HG03558 (cell line): ENCODE measurements at regions not wholly inside any gene's neighbourhood (a gene's known extent, or its start where the extent isn't known, plus 50 kb on each side); places are given as distances from the start of the nearest gene placed in this dataset.
"Not testable (repeated sequence)": the region's sequence is repeated elsewhere in the genome, so short reads cannot be mapped to it uniquely, and the experiment has no call there.

Experiments
- ATAC-seq: cut with Tn5 transposase; IDR thresholded peaks from one replicate; pipeline ENCODE4 v1.9.1; 2021; ENCODE audit warnings: moderate number of reproducible peaks; ENCODE audit not compliant: unreplicated experiment; ENCODE audit errors: extremely low read depth

DNA sequence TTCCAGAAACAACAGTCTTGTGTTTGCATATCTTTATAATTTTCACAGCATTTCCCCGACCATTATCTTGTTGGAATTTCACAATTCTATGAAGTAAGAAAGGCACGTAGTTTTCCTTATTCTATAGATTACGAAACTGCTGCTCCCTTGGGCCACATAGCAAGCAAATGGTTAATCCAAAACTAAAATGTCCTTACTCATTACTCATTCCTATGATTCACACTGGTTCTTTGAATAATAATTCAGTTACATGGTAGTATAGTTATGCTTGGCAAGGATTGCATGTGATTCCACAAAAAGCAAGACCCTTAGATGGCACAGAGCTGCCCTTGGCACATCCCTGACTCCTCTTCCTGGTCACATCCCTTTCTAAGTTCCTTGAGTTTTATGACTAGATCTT, 51.2 kb downstream of the OR13H1 start:
- no peak for ATAC-seq

DNA sequence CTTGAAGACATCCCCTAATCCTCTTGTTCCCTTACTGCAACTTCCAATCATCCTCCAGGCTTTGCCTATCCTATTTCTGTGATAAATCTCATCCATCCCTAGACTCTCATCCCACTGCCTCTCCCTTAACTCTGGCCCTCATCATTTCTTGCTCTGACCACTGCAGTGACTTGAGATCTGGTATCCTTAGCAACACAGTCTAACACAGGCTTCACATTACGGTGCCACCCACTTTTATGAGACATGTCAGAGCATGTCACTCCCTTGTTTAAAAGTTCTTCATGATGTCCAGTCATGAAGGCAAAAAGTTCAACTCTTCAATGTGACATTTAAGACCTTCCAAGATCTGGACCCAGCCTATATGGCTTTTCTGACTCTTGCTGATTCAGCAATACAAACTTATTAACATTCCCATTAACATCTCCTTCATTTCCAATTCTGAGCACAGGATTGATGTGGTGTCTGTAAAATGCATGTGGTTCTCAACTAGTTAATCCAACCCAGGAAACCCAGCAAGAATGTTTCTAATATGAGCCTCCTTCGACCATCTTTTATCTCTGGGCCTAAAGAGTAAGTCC, 64.0 kb downstream of the OR13H1 start:
- no peak for ATAC-seq

DNA sequence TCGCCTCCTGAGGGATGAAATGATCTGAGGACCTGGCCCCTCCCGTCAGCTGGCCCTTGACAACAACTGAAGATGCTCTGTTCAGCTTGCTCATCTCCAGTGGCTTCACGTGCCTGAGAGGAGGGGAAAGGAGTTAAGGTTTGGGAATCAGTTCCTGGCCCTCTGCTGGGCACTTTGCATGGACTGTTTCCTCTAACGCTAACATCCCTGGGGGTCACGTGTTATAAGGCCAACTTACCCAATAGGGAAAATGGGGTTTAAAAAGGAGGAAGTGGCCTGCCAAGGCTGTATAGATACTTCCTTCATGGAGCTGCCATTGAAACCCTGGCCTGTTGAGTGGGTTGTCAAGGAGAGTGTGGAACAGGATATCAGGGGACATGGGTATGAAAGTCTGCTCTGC, 65.6 kb downstream of the OR13H1 start:
- ATAC-seq: no peak

DNA sequence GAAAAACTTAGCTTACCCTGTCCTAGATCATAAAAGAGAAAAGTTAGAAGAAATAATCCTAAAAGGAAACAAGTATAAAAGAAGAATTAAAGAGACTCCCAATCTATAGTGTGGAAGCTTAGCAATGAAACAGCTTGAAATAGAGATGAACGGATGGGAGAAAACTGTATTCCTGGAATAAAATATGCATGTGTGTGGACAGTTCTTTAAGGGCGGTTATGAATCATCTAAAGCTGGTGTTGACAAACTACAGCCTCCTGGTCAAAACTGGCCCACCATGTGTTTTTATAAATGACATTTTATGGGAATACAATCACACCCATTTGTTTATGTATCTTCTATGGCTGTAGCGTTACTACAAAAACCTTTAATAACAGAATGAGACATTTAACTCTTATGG, 69.4 kb downstream of the OR13H1 start:
- no peak for ATAC-seq

DNA sequence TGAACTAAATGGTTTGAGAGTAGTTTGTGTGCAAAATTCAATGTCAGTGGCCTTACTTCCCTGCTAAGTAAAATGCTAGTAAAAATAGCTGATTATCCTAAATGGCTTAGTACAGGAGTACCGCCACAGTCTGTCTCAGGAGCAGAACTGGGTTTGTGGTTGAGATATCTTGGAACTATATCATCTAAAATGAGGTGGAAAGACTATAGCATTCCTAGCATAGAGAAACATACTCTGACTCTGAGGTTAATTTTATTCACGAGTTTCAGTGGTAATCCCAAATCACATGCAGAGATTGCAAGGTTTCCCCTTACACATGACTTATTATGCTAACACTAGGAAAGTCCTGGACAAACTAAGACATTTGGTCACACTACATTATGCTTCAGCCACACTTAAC, 70.4 kb downstream of the OR13H1 start:
- ATAC-seq: no peak

DNA sequence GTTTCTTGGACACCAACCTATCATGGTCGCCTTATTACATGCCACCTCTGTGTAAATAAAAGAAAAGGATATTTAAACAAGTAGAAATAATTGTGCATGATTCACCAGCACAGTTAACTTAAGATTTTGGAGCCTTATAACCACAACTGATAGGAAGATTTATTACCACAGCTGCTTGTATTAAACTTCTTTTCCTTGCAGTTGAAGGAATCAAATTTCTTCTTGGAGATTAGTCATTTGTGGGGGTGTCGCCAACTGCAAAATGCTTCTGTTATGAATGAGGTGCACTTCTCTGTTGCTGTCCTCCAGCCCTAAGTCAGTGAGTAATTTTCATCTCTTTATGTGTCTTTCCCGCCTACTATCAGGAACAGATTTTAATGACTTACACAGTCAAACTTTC, 73.3 kb downstream of the OR13H1 start:
- ATAC-seq: no peak

DNA sequence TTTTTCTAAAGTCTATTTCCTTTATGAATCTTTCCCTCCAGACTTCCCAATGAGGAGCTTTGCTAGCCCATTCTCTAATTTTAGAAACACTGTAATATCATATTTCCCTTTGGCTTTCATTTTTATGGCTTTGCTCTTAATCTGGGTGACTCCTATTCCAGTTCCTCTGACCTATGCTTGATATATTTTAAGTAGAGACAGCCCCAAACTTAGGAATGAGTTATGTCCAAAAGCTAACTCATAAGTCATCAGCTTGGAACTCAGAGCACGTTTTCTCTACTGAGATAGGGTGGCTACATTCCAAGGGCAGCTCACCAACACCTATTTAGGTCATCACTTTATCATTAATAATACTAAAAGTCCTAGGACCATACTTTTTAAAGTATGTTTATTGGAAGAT, 77.8 kb downstream of the OR13H1 start:
- ATAC-seq: no peak

DNA sequence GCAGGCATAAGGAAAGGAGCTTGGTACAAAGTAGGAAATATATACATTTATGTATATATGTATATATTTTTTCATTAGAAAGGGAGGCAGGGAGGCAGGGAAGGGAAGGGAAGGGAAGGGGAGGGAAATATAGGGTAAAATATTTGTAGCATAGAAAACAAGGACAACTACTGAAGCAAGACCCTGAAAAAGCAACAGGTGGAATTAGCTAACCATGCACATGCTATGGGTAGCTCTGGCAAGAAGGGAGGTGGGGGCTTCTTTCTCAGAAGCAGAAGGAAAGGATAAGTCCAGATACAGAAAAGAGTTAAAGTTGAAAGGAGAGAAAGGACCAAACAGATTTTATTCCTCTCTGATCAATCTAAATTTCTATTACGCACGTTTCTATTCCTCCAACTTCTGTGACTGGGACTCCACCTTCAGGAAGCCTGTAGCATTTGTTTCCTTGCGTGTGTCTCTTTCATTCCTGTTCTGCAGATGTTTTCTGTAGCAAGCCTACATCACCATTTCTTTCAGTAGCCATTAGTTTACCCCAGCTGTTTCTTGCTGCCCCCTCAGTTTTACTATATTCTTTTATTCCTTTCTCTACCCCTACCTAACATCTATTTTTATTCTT, 82.9 kb downstream of the OR13H1 start:
- ATAC-seq: no peak

DNA sequence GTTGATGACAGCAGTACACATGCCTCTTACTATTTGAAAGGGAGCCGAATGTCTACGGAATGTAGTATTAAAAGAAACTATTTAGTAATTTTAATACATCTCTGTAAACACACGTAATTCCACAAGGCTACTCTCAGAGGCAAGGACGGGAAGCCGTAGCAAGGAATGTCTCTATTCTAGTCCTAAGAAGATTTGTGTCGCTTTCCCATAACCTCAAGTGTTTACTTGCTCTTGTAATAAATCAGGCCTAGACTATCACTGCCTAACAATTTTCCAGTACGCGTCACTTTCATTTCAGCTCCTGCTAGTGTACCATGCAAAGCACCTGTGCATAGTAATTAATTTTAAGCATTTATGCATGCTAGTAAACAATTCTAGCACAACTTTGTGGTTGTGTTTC, 86.7 kb downstream of the OR13H1 start:
- no peak for ATAC-seq

DNA sequence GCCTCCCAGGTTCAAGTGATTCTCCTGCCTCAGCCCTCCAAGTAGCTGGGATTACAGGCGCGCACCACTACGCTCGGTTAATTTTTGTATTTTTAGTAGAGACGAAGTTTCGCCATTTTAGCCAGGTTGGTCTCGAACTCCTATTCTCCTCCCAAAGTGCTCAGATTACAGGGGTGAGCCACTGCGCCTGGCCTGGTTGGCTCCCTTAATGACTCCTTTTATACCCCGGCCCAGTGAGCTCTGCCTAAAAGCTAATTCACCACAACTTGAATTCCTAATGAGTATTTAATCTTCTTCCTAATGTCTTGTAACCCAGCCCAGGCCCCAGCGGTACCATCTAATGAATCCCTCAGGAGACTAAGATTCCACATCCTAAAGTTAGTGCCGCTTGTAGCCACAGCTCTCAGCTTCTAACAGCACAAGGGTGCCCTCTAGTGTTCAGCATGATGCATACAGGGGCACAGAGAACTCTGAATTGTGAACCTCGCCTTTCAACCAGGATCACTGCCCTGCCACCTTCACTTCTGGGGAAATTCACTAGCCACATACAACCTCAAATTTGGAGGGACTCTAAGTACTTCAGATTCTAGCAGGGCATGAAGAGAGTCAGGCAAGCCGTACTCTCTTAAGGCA, 89.5 kb downstream of the OR13H1 start:
- ATAC-seq: peak; percentile 70

DNA sequence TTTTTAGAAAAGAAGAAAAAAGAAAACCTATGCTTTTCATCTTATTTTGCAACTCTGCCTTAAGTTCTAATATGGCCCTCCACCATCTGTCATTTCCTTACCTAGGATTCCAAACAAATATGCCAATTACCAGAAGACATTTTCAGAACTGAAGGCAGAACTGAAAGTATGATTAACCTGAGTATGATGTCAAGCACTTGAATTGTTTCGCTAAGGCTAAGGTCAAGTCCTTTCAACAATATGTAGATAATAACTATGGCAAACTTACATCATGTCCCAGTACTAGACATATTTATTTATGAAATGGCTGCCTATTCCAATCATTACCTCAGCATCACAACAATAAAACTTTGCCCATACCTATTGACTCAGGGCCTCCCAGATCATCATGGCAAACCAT, 91.0 kb downstream of the OR13H1 start:
- no peak for ATAC-seq

DNA sequence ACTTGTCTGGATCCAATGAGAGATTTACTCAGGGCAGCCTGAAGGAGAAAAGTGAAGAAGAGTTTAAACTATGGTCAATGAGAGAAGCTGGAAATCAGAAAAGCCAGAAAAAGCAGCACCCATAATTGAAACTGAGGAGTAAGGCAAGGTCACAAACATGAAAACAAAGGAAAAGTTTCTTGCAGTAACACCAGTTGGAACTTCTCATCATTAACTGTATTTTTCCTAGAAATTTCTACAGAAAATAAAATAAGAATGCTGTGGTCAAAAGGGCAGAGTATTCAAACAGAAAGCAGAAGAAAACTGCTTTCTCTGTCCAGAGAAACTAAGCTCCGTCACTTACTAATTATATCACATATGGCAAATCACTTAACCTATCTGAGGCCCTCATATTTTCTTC, 102.2 kb downstream of the OR13H1 start:
- ATAC-seq: no peak

DNA sequence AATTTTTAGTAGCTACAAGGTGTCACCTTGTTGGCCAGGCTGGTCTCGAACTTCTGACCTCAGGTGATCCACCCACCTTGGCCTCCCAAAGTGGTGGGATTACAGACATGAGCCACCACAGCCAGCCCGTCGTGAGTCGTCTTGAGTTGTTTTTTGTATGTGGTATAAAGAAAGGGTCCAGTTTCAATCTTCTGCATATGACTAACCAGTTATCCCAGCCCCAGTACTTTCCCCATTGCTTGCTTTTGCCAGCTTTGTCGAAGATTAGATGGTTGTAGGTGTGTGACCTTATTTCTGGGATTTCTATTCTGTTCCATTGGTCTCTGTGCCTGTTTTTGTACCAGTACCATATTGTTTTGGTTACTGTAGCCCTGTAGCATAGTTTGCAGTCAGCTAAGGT, 105.9 kb downstream of the OR13H1 start:
- ATAC-seq: no peak

DNA sequence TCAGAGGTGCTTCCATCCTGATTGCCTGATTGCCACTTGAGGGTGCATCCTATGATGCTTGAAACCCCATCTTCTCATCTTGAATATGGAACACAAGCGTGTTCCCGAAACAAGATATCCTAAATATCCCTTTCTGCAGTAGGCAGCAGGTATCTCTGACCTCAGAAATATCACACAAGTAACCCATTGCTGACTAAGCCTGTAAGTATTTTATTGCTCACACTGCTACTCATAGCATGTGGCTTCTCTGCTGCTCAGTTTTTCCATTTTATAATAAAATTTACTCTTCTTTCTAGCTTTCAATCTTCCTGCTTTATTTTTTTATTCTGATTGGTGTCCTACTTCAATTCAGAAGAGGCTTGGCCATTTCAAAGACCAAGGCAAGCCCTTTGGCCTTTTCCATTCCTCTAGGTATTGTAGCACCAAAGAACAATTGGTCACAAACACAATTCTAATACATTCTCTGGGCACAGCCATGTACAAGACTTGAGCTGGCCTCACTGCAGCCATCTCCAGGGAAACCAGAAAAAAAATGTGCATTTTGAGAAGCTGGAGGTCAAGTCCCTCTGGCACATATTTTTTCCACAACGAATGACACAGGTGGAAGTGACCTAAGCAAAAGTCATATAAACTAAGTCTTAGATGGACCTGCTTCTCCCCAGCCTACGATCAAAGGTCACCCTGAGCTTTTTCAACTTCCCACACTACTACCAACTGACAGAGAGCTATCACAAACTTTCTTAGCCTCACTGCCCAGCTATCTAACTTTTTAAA, 107.0 kb downstream of the OR13H1 start:
- no peak for ATAC-seq

DNA sequence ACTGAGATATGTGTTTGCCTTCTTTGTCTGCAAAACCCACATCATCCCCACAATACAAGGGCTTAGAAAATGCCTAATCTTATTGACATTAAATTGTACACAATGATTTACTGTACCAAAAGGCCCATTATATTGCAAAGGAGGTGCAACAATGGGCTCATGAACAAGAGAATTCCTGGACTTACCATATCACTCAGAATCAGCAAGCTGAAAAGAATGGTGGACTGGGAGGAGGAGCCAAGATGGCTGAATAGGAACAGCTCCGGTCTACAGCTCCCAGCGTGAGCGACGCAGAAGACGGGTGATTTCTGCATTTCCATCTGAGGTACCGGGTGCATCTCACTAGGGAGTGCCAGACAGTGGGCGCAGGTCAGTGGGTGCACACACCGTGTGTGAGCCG, 119.9 kb downstream of the OR13H1 start:
- ATAC-seq: not testable (repeated sequence)

DNA sequence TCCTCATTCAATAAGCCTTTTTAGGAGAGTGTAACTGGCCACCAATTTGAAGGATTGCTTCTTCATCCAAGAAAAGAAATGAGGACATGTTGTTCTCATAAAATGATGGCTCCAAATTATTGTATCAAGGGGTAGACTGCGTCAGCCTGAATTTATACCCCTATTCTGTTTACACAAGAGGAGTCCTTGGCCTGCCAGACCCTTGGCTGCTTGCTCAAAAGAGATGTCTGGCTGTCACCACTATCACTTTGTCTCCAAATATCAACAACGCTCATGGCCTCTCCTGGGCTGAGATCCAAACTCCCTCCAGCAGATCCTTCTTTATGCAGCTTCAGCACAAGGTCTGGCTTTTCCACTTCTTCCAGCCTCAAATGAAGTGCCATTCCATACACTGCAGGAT, 127.9 kb downstream of the OR13H1 start:
- no peak for ATAC-seq

DNA sequence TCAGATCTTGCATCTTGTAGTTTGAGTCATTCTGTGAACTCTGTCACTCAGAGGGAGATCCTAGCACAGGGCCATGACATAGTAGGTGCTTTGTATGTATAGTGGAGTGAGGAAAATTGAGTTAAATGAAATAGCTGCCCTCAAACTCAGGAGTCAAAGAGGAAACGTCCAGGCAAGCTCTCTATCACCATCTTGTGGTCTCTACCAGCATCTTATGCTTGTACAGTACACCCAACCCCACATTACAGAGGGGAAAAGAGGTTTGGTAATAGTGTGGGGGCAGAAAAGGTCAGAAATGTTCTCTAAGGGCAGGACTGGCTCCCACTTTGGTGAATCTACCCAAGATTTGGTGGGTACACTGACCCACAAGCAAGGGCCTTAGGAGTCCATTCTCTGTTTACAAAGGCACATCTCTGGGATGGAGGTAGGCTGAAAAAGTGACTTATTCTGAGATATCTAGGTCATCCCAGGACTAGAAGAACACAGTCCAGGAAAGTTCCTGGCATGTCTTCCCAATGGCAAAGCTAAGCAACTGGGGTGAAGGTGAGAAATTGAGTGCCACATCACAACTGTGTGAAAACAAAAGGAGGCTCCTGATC, 131.8 kb downstream of the OR13H1 start:
- no peak for ATAC-seq

DNA sequence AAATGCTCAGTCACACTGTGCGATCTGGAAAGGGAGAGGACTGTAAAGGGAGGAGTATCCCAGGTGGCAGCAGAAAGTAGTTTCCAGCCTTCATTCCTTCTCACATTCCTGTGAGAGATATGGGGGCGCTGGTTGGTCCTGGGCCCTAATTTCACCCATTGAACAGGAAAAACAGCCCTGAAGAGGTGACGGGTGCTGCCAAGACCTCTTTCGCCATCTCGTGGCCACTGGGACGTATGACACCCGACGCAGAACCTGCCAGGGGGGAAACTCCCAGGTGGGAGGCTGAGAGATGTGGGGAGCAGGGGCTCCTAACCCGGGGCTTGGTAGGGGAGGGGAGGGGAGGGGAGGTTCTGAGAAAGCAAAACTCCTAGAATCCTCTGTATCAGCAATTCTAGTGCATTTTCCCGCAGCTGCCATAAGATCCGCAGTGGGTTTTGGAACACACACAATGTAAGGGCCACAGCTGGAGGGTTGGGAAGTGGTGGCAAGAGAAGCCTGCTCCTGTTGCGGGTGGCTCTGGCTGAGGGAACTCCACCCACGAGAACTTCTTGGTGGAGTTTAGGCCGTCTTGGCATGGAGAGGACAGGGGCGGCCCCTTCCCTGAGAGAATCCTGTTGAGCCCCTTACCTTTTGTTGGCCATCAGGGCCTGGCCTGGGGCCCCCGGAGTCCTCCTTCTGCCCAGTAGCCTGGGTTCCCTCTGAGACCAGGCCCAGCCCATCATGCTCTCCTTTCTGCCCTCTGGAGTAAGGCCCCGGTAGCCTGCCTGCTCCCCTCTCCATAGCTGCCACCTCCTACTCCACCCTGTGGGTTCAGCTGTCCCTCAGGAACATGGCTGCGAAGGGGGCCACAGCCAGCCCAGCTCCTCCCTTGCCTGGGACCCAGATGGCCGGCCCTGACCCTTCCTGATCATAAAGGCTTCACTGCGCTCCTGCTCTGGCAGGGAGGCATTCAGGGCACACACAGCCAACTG, 134.1 kb downstream of the OR13H1 start:
- no peak for ATAC-seq

DNA sequence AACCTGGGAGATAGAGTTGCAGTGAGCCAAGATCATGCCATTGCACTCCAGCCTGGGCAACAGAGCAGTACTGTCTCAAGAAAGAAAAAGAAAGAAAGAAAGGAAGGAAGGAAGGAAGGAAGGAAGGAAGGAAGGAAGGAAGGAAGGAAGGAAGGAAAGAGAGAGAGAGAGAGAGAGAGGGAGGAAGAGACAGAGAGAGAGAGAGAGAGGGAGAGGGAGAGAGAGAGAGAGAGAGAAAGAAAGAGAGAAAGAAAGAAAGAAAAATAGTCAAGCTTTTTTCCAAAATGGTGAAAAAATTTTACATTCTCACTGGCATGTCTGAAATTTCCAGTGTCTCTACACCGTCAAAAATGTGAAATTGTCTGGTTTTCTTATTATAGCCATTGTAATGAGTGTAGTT, 138.9 kb downstream of the OR13H1 start:
- not testable (repeated sequence) for ATAC-seq

DNA sequence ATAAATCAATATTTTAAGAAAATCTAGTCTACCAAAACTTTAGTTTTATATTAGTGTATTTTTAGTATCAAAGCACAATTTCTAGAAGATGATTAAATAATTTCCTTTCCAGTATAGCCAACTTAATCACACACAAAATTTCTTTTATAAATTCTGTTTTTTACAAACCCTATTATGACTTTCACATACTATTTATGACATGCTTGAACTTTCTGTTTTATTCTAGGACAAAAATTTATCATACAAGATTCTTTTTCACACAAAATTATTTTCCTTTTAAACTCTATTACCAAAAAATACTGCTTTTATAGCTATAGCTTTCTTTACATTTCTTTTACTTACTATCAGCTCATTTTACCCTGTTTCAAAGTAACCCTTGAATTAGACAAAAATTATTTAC, 149.5 kb downstream of the OR13H1 start:
- ATAC-seq: no peak
